ENCODE measurements at regions not wholly inside any gene's neighbourhood (a gene's known extent, or its start where the extent isn't known, plus 50 kb on each side); places are given as distances from the start of the nearest gene placed in this dataset.

- 2% methylated on average over 4 of the region's 4 CpGs for WGBS (ENCODE audit: insufficient coverage, insufficient replicate concordance, low lambda C conversion rate, missing lambda C conversion rate)
- Histone ChIP-seq H3K79me2 (ENCODE audit: control insufficient read depth, insufficient read depth, low read length) (no peaks in the 10 kb centered on the region), H3K9me3 (replicated peaks; ENCODE audit: control insufficient read depth, insufficient read depth, low read length) (no peaks in the 10 kb centered on the region), H3K36me3 (ENCODE audit: control insufficient read depth in 2 of 2, insufficient read depth in 2 of 2, low read length in 1 of 2) (no peaks in the 10 kb centered on the region), H4K20me1 (ENCODE audit: control insufficient read depth, insufficient read depth) (no peaks in the 10 kb centered on the region), H3K4me1 (ENCODE audit: control insufficient read depth, insufficient read depth, low read length) (no peaks in the 10 kb centered on the region), H3K27me3 (replicated peaks in 1 of 2; ENCODE audit: control insufficient read depth in 2 of 2, insufficient read depth in 2 of 2, low read length in 1 of 2) (no peaks in the 10 kb centered on the region), H3K27ac (ENCODE audit: control insufficient read depth, insufficient read depth) (no peak overlapping the region), H3K4me2 (ENCODE audit: control insufficient read depth, insufficient read depth) (no peak overlapping the region), H3K9ac (ENCODE audit: control insufficient read depth, insufficient read depth, low read length) (no peak overlapping the region), H3K4me3 (no peak overlapping the region), H2AFZ (ENCODE audit: control insufficient read depth, low read depth, low read length) (no peak overlapping the region)
- ChIA-PET SMC1A (ENCODE audit: uncharacterized antibody, unreplicated experiment) (no interaction called here), RAD21 (ENCODE audit: unreplicated experiment) (no interaction called here), CTCF (interaction anchor here (3.0 kb wide), 1 partner anchor 16 kb away, joined by 14 read pairs; no protein-coding TSS in a partner anchor), POLR2A (no interaction called here)
- DNase-seq (ENCODE audit: low read depth, low spot score), result no peak
- no TSS peak for BruUV-seq (replicated peaks)
- ATAC-seq, result no peak
- FAIRE-seq, result no peak
- TF ChIP-seq E4F1 (IDR thresholded peaks at IDR 0.05; ENCODE audit: borderline replicate concordance, partially characterized antibody) (no peak), BCLAF1 (IDR thresholded peaks at IDR 0.05) (no peak)
- in situ Hi-C loops (cut with MboI) (no loop called here), intact Hi-C loops (cut with micrococcal nuclease; ENCODE audit: unreplicated experiment) (loop anchor here (10.0 kb wide), 1 partner anchor 151 kb away; the partner anchor contains the start of genes FOXL2 and FOXL2NB)
Observed at GRCh38 chr3:139095803-139096466, 51.2 kb upstream of the PRR23C start.

Data from GM12878 (cell line).